ENCODE measurements at regions not wholly inside any gene's neighbourhood (a gene's known extent, or its start where the extent isn't known, plus 50 kb on each side); places are given as distances from the start of the nearest gene placed in this dataset.

GRCh38 chr13:73967397-73968165 is 166.6 kb downstream of the KLF12 start:
- CTCF ChIA-PET: no interaction called here

GRCh38 chr13:73966331-73966730 is 167.9 kb downstream of the KLF12 start:
- H3K9me3 ChIP-seq (ENCODE audit: control insufficient read depth, insufficient read depth, low read depth, low read length): no peaks in the 10 kb centered on the region
- no peaks in the 10 kb centered on the region for H3K4me1 ChIP-seq (ENCODE audit: control insufficient read depth, insufficient read depth, low read length)
- CTCF ChIA-PET: interaction anchor here (0.9 to 1.0 kb wide), 2 partner anchors 9 to 74 kb away, joined by 3 to 4 read pairs; no protein-coding TSS in a partner anchor
- no peak overlapping the region for H3K27ac ChIP-seq (ENCODE audit: extremely low read depth, low read depth, low read length)
- POLR2A ChIA-PET: no interaction called here
- no peak overlapping the region for H3K4me3 ChIP-seq (ENCODE audit: low read depth, low read length)
- TF ChIP-seq ZNF664 (tag by site-specific recombination; IDR thresholded peaks at IDR 0.05): no peak
- TF ChIP-seq ZNF596 (tag by site-specific recombination; IDR thresholded peaks at IDR 0.05): no peak
- TF ChIP-seq TRIM28 (IDR thresholded peaks at IDR 0.05; ENCODE audit: borderline replicate concordance, low read length): no peak
- no peak for TF ChIP-seq ZBTB26 (tag by site-specific recombination; optimal IDR thresholded peaks at IDR 0.05)
- TF ChIP-seq BCL11B (tag by site-specific recombination; IDR thresholded peaks at IDR 0.05; ENCODE audit: low read depth): no peak
- no peak for TF ChIP-seq ZNF138 (tag by site-specific recombination; IDR thresholded peaks at IDR 0.05; ENCODE audit: borderline replicate concordance)
- TF ChIP-seq HOXC10 (CRISPR knock-in tag; IDR thresholded peaks at IDR 0.05): no peak
- TF ChIP-seq AEBP2 (tag by site-specific recombination; IDR thresholded peaks at IDR 0.05; ENCODE audit: borderline replicate concordance): no peak
- no peak for TF ChIP-seq ZBTB6 (tag by site-specific recombination; IDR thresholded peaks at IDR 0.05)
- no peak for TF ChIP-seq KLF9 (tag by site-specific recombination; IDR thresholded peaks at IDR 0.05; ENCODE audit: low read depth)
- no peak for TF ChIP-seq ZNF513 (tag by site-specific recombination; IDR thresholded peaks at IDR 0.05)
- H3K36me3 ChIP-seq (ENCODE audit: control insufficient read depth in 2 of 2, insufficient read depth in 1 of 2, low read length in 2 of 2): no peaks in the 10 kb centered on the region

More at GRCh38 chr13:73967397-73968165, 166.6 kb downstream of the KLF12 start:
- no peak for TF ChIP-seq ZNF354C (tag by site-specific recombination; IDR thresholded peaks at IDR 0.05; ENCODE audit: borderline replicate concordance, low read depth)
- no peak for TF ChIP-seq ZNF701 (tag by site-specific recombination; IDR thresholded peaks at IDR 0.05)
- TF ChIP-seq ZNF558 (tag by site-specific recombination; IDR thresholded peaks at IDR 0.05): 0 out of 2 replicates have a peak, but pooled peaks have one; percentile 27
- TF ChIP-seq SALL2 (tag by site-specific recombination; IDR thresholded peaks at IDR 0.05; ENCODE audit: borderline replicate concordance): no peak
- no peak for TF ChIP-seq ZNF324 (tag by site-specific recombination; IDR thresholded peaks at IDR 0.05)
- TF ChIP-seq ZNF211 (tag by site-specific recombination; IDR thresholded peaks at IDR 0.05; ENCODE audit: low read depth): no peak
- Histone ChIP-seq H3K36me3 (ENCODE audit: control insufficient read depth in 2 of 2, insufficient read depth in 1 of 2, low read length in 2 of 2) (no peaks in the 10 kb centered on the region), H3K27ac (ENCODE audit: extremely low read depth, low read depth, low read length) (no peak overlapping the region), H3K4me1 (ENCODE audit: control insufficient read depth, insufficient read depth, low read length) (no peaks in the 10 kb centered on the region), H3K9me3 (ENCODE audit: control insufficient read depth, insufficient read depth, low read depth, low read length) (no peaks in the 10 kb centered on the region), H3K4me3 (ENCODE audit: low read depth, low read length) (no peak overlapping the region)
- POLR2A ChIA-PET: no interaction called here

Data from HEK293 (cell line).